GM23248 (cell line): ENCODE measurements at regions not wholly inside any gene's neighbourhood (a gene's known extent, or its start where the extent isn't known, plus 50 kb on each side); places are given as distances from the start of the nearest gene placed in this dataset.

Experiments used
- EZH2 ChIP-seq: fragments of 200-600 bp; sonication (generic); IDR thresholded peaks from 2 replicates; pipeline ENCODE4 v1.6.1; 2018; ENCODE audit warnings: antibody characterized with exemption, mild to moderate bottlenecking; ENCODE audit not compliant: insufficient read depth, poor library complexity, severe bottlenecking
- EZH2phosphoT487 ChIP-seq: fragments of 200-600 bp; sonication (generic); IDR thresholded peaks from 2 replicates; pipeline ENCODE4 v1.6.1; 2018; ENCODE audit warnings: antibody characterized with exemption, moderate library complexity, mild to moderate bottlenecking, low read depth; ENCODE audit not compliant: insufficient read depth

GRCh38 chr2:217014328-217015105, 154.7 kb upstream of the TNP1 start:
- TF ChIP-seq EZH2 = no peak
- TF ChIP-seq EZH2phosphoT487 = no peak
